Endothelial cell (in vitro differentiated cells): ENCODE measurements at regions not wholly inside any gene's neighbourhood (a gene's known extent, or its start where the extent isn't known, plus 50 kb on each side); places are given as distances from the start of the nearest gene placed in this dataset.

Experiments
- DNase-seq: peaks from one replicate; pipeline ENCODE4 v3.0.0; 2021; ENCODE audit warnings: low spot score
- H3K27ac Mint-ChIP-seq: one replicate; pipeline ENCODE4 v1.8.0; 2021; ENCODE audit warnings: mixed read lengths, inconsistent platforms; ENCODE audit not compliant: unreplicated experiment
- H3K27me3 Mint-ChIP-seq: one replicate; pipeline ENCODE4 v1.8.0; 2021; ENCODE audit warnings: mild to moderate bottlenecking, moderate library complexity, mixed read lengths, inconsistent platforms; ENCODE audit not compliant: unreplicated experiment
- H3K36me3 Mint-ChIP-seq: one replicate; pipeline ENCODE4 v1.8.0; 2021; ENCODE audit warnings: mild to moderate bottlenecking, low read depth, mixed read lengths, inconsistent platforms; ENCODE audit not compliant: unreplicated experiment
- H3K4me1 Mint-ChIP-seq: one replicate; pipeline ENCODE4 v1.8.0; 2021; ENCODE audit warnings: mild to moderate bottlenecking, mixed read lengths, inconsistent platforms; ENCODE audit not compliant: unreplicated experiment
- H3K4me3 Mint-ChIP-seq: one replicate; pipeline ENCODE4 v1.8.0; 2021; ENCODE audit warnings: mild to moderate bottlenecking, mixed read lengths, inconsistent platforms; ENCODE audit not compliant: unreplicated experiment
- H3K9me3 Mint-ChIP-seq: one replicate; pipeline ENCODE4 v1.8.0; 2021; ENCODE audit warnings: mixed read lengths, inconsistent platforms; ENCODE audit not compliant: unreplicated experiment
- TF ChIP-seq, protein P1 (sequence below): fragments of 200-600 bp; sonication (generic); IDR thresholded peaks from one replicate; pipeline ENCODE4 v1.5.0; 2021; ENCODE audit warnings: antibody characterized with exemption; ENCODE audit not compliant: unreplicated experiment

DNA sequence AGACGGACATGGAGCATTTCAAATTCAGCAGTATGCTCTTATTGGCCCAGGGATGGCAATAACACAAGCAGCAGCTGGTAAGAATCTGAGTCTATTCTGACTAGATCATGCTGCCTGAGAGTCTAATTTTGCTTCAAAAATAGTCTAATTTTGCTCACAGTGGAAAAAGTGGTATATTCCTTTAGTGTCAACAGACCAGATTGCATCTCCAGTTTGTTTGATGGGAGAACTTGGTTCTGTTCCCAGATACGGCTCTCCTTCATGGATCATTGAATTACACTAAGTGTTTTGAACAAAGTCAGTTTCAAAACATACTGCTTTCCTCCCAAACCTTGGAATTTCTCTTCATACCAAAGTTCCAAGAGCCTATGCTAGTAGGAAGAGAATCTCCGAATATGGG lies 586.1 kb downstream of the RNF144B start:
- TF ChIP-seq, protein P1, sequence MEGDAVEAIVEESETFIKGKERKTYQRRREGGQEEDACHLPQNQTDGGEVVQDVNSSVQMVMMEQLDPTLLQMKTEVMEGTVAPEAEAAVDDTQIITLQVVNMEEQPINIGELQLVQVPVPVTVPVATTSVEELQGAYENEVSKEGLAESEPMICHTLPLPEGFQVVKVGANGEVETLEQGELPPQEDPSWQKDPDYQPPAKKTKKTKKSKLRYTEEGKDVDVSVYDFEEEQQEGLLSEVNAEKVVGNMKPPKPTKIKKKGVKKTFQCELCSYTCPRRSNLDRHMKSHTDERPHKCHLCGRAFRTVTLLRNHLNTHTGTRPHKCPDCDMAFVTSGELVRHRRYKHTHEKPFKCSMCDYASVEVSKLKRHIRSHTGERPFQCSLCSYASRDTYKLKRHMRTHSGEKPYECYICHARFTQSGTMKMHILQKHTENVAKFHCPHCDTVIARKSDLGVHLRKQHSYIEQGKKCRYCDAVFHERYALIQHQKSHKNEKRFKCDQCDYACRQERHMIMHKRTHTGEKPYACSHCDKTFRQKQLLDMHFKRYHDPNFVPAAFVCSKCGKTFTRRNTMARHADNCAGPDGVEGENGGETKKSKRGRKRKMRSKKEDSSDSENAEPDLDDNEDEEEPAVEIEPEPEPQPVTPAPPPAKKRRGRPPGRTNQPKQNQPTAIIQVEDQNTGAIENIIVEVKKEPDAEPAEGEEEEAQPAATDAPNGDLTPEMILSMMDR = no peak
- Mint-ChIP-seq H3K4me3 (no peak overlapping the region), H3K9me3 (no peaks in the 10 kb centered on the region), H3K36me3 (no peaks in the 10 kb centered on the region), H3K27ac (no peak overlapping the region), H3K4me1 (no peaks in the 10 kb centered on the region), H3K27me3 (no peaks in the 10 kb centered on the region)
- DNase-seq = no peak

DNA sequence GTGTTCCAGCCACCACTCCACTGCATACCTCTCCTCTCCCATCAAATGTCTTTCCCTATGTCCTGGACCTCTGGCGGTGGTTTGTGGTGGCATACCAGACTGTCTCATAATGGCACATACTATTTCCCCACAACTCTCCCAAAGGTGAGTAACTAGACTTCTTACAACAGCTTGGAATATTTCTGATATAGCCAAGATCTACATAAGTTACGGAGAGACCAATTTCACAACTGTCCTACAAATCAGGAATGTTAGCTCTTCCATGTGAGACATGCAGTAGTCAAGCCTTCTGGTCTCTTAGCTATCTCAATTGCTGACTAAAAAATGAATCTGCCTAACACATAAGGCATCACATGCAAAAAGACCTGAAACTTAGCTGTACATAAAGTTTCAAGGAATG lies 588.9 kb downstream of the RNF144B start:
- no peak for DNase-seq
- Mint-ChIP-seq H3K27me3 (no peaks in the 10 kb centered on the region), H3K9me3 (no peaks in the 10 kb centered on the region), H3K27ac (no peak overlapping the region), H3K4me3 (no peak overlapping the region), H3K4me1 (no peaks in the 10 kb centered on the region), H3K36me3 (no peaks in the 10 kb centered on the region)
- TF ChIP-seq, protein P1 = no peak

DNA sequence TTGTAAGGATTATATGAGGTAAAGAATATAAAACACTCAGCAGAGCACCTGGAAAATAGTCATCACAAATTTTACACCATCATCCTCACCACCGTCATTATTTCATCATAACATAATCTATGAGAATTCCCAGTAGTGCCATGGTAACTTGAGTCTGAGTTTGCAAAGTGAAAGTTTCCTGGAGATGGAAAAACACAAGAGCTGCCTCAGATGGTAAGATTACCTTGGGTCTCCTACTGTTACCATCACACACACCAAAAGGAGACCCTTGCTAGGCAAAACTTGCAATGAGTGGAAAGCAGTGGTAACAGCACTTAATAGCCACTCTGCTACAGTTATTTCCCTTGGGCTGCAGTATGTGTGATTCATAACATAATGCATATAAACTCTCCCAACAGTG lies 589.8 kb downstream of the RNF144B start:
- no peaks in the 10 kb centered on the region for H3K9me3 Mint-ChIP-seq
- TF ChIP-seq, protein P1 = no peak
- no peaks in the 10 kb centered on the region for H3K27me3 Mint-ChIP-seq
- DNase-seq = no peak
- no peaks in the 10 kb centered on the region for H3K36me3 Mint-ChIP-seq
- no peak overlapping the region for H3K27ac Mint-ChIP-seq
- no peaks in the 10 kb centered on the region for H3K4me1 Mint-ChIP-seq
- no peak overlapping the region for H3K4me3 Mint-ChIP-seq

DNA sequence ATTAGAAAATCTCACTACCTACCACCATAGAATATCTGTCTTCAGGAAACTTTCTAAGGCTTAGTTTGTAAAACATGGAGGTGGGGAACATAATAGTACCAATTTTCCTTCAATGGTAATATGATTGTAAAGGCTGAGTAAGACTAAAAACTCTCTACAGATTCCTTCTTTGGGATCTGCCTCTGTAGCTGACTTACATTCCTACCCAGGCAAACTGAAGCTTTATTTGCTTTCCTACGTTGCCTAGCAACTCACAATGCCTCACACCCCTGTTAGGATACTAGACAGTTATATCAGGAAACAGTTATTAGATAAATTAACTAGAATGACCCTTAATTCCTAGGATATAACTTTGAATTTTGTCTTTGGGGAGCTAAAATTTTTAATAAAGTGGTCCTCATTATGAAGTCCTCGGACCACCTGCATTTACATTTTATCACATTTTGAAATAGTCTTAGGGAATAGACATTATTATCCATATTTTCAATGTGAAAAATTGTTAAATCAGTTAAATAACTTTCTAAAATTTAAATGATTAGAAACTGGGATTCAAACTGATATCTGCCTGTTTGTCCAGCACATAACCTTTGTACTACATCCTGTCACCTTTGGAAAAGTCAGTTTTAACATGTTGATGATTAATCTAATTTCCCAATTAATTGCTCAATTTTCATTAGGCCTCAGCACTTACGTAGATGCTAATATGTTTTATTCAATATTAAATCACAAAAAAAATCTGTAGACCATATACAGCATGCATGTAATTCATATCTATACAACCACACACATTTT lies 591.4 kb downstream of the RNF144B start:
- no peak for DNase-seq
- H3K4me1 Mint-ChIP-seq = no peaks in the 10 kb centered on the region
- TF ChIP-seq, protein P1 = no peak
- H3K36me3 Mint-ChIP-seq = no peaks in the 10 kb centered on the region
- H3K27ac Mint-ChIP-seq = peak overlapping the region; percentile 54
- H3K27me3 Mint-ChIP-seq = no peaks in the 10 kb centered on the region
- H3K4me3 Mint-ChIP-seq = no peak overlapping the region
- no peaks in the 10 kb centered on the region for H3K9me3 Mint-ChIP-seq

DNA sequence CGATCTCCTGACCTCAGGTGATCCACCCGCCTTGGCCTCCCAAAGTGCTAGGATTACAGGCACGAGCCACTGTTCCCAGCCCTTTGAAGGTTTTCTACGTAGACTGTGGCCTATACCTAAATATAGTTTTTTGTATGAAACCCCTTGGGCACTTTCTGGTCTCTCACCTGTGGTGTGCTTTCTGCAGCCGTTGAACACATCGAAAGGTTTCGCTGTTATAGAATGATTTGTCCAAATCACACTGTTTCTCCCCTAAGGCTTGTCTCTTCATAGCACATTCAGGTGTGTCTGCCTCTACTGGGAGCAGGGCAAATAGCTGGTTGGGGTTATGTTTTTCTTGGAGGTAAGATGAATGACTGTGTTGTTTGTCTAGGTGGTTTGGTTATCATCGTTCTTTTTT lies 597.9 kb downstream of the RNF144B start:
- H3K9me3 Mint-ChIP-seq = no peaks in the 10 kb centered on the region
- no peaks in the 10 kb centered on the region for H3K4me1 Mint-ChIP-seq
- DNase-seq = no peak
- H3K27me3 Mint-ChIP-seq = peaks cover under 1% of the 10 kb centered on the region
- H3K27ac Mint-ChIP-seq = no peak overlapping the region
- no peaks in the 10 kb centered on the region for H3K36me3 Mint-ChIP-seq
- TF ChIP-seq, protein P1 = no peak
- no peak overlapping the region for H3K4me3 Mint-ChIP-seq
